Fibroblast of skin of scalp (primary cell): ENCODE measurements at regions not wholly inside any gene's neighbourhood (a gene's known extent, or its start where the extent isn't known, plus 50 kb on each side); places are given as distances from the start of the nearest gene placed in this dataset.
A peak's percentile ranks its signal among the peaks of the same experiment; 100 is the strongest.

ENCODE experiments used
- DNase-seq: peaks from one replicate; pipeline ENCODE4 v3.0.0-alpha.2; 2013

DNA sequence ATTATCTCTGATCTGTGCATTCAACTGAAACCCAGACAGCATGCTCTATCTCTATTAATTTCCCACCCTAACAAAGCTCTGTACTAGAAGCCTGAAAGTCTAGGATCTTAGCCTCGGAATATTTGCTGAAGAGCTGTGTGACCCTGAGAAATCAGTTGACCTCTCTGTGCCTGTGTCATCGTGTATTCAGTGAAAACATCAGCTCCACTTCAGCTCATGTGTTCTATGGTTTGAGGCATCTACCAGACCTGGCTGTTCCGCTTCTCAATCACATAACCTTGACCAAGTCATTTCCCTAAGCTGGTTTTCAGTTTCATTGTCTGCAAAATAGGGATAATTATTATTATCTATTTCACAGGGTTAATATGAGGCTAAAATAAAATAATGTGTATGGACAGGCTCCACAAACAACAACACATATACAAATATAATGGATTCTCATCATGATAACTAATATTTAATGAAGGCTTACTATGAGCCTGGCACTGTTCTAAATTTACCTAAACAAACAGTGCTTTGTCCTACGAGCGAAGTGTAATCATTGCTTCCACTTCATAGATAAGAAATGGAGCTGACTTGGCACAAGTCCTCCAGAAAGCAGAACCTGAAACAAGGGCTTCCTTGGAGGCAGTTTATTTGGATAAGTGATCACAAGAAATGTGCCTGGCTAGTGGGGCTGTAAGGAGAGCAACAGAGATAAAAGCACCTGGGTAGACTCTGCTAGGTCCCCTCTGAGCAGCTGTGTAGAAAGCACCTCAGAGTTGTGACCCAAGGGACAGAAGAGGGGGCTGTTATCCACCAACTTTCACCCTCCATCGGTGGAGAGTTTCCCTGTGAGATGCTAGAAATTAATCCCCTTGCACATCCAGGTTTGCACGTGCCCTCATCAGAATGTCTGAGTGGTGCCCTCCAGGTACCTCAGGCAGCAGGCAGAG, 356.9 kb downstream of the RAB28 start:
- DNase-seq: no peak

DNA sequence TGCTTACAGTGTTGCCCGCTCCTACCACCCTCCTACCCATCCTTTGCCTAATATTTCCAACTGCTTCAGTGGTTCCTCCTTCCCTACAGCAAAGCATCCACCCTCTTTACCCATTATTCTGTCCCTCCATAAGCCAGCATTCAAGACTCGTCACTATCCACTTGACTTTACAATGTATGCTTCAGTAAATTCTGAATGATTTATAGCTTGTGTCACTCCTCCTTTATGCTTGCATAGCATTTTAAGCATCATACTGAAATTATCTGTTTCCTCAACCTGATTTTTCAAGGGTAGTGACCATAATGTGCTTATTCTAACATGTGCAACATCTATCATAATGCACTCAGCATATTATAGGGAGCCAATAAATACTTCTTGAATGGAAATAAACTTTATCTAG, 365.5 kb downstream of the RAB28 start:
- no peak for DNase-seq

DNA sequence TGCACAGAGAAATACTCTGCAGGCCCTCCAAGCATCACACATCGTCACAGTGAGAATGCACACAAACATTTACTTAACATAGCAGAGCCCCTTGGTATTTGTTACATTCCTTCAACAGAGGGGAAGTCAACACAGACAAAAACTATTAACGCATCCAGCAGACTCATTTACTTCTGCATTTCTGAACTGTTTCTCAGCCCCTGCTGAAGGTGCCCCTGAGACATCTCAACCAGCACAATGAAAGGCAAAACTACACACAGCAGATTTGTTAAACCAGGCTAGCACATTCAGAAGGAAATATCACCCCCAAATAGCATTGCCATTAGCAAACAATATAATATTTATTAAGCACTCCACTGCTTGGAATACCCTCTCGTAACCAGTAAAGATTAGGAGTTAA, 367.0 kb downstream of the RAB28 start:
- DNase-seq: no peak

DNA sequence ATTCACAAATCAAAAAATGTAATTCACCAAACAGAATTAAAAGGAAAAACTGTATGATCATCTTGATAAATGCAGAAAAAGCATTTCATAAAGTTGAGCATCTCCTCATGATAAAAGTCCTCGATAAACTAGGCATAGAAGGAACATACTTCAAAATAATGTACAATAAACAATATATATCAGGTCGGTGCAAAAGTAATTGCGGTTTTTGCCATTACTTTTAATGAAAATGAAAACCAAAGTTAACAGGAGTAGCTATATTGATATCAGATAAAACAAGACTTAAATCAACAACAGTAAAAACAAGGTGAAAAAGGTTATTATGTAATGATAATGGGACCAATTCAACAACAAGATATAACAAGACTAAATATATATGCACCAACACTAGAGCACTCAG, 372.1 kb downstream of the RAB28 start:
- DNase-seq: no peak

DNA sequence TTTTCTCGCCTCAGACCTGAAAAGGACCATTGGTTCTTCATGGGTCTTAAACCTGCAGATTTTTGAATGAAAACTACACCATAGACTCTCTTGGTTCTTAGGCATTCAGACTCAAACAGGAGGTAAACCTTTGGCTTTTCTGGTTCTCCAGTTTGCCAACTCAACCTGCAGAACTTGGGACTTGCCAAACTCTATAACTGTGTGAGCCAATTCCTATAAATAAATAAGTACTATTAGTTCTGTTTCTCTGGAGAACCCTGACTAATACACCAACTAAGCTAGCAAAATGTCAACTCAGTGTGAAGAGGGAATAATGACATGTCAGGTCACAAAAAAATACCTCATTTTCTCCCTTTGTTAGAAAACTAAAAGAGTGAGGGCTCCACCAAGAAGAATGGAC, 374.6 kb downstream of the RAB28 start:
- no peak for DNase-seq

DNA sequence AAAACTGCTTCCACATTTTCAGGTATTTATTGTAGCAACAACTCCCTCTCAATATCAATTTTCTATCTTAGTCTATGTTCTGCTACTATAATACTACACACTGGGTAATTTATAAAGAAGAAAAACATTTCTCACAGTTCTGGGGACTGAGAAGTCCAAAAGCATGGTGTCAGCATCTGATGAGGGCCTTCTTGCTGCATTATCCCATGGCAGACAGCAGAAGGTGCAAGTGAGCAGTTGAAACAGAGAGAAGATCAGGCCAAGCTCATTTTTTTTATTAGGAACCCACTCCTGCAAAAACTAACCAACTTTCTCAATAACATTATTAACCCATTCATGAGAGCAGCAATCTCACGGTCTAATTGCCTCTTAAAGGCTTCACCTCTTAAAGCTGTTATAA, 376.0 kb downstream of the RAB28 start:
- DNase-seq: no peak

DNA sequence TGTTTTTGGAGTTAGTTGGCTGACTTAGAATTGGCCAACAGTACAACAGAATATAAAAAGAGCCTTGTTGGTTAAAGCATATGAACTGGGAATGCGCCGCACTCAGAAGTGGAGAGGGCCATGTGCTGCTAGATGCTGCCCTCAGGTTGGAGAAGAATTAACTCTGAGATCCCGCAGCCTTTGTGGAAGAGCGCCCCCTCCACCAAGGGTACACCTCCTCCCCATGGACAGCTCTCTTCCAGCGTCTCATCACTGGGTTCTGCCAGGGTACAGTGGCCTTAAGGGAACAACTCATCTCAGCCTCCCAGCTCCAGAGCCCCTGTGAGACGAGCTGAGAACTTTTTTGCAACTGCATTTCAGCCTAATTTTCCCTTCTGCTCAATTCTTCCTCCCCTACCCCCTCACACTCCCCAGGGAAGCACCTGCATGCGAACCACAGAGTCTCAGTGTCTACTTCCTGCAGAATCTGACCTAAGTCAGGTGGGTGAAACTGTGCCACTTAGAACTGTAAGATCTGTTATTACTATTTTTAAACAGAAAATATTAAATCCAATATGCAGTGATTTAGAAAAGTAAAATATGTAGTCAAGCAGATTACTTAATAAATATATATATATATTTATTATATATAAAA, 380.6 kb downstream of the RAB28 start:
- no peak for DNase-seq

DNA sequence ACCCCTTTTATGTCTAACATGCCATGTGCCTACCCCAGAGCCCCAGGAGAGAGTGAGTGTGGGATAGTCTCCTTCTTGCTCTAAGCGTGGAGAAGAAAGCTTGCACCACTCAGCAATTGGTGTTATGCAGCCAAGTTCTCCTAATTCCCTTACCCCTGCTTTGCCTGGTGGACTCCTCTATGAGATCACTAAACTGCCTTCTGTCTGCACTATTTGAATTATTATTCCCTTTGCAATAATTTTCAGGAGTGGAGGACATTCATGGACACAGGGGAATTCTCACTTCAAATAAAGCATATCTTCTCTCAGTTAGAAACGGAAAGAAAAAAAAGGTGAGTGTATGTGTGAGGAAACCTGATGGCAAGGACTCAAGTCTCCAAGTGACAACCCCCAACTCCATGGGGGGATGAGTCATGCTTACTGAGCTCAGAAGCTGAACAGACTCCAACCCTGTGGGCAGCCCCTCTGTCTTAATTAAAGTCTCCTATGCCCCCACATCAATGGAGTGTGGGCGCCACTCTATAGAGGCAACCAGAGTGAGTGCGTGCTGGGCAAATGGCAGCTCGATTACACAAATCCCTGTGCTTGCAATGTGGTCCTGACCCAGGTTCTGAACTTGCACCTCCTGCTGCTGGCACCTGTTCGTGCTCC, 381.9 kb downstream of the RAB28 start:
- no peak for DNase-seq

DNA sequence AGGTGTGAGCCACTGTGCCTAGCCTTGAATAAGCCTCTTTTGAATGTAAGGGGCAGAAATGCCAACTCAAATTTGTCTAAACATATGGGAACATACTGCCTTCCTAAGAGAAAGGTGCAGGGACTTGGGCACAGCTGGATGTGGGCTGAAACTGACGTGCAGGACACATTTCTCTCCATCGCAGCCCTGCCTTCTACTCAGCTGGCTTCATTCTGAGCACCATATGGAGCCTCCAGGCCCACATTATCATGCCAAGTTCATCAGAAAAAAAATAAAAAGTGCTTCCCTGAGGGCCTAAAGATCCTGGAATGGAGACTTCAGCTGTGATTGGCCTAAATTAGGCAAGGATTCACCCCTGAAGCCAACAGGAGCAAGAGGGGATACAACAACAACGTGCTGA, 386.2 kb downstream of the RAB28 start:
- no peak for DNase-seq

DNA sequence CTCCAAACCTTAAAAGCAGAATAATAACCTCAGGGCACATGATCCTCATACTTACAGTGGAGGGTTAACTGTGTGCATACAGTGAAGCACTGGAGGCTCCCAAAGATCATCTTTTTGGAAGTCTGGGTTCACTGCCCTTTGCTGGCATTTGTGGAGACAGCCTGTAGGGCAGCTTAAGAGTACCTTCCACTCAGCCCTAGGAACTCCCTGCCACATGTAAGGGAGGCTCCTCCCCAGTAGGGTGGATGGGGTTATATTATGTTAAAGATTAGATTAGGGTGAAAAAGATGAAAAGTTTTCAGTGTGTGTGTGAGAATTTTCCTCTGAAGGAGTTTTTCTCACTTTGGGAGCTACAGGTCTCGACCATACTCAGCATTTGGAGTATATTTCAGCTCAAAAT, 388.4 kb downstream of the RAB28 start:
- DNase-seq: no peak

DNA sequence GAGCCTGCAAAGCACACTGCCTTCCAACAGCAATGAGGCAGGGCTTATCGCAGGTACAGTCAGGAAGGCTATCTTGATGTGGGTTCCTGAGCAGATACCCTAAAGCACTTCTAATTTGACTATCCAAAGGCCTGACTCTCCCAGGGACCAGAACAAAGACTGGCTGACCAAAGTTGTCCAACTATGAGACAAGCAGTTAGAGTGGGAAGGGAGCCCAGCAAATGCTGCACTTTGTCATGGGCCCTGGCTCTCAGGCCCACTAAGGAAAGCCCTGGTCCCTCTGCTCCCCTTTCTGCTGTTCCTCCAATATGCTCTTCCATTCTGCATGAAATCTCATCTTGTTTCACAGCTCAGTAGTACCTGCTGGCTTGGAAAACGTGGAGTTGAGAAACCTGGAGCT, 391.0 kb downstream of the RAB28 start:
- no peak for DNase-seq

DNA sequence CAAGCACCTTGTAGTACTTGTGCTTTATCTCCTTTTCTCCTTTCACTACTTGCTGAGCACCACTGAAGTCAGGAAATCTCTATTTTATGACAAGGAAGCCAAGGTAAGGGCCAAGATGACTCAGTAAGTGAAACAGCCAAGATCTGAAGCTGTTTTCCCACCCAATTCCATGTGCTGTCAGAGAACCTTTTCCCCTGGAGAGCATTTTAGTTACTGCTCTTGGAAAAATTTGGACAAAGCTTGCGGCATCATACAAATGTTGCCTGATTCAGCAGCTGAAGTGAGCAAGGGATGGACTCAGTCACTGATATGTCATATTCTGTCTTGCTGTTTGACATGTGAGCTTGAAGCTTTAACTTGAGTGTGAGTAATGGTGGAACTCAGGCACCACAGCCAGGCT, 391.4 kb downstream of the RAB28 start:
- peak; percentile 0 for DNase-seq

DNA sequence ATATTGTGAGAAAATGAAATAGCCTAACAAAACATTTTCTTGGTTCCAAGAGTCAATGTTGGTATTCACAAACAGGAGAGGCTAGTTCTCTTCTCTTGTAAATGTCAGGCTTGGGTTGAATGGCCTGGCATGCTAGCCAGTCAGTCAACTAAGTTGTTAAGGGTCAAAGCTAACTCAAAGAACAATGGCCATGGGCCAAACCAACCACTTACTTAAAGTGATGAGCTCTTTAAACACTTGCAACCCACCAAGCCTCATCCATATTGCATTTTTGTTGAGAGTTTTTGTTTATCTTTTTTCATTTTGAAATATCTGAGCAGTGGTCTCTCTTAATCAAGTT, 394.5 kb downstream of the RAB28 start:
- no peak for DNase-seq

DNA sequence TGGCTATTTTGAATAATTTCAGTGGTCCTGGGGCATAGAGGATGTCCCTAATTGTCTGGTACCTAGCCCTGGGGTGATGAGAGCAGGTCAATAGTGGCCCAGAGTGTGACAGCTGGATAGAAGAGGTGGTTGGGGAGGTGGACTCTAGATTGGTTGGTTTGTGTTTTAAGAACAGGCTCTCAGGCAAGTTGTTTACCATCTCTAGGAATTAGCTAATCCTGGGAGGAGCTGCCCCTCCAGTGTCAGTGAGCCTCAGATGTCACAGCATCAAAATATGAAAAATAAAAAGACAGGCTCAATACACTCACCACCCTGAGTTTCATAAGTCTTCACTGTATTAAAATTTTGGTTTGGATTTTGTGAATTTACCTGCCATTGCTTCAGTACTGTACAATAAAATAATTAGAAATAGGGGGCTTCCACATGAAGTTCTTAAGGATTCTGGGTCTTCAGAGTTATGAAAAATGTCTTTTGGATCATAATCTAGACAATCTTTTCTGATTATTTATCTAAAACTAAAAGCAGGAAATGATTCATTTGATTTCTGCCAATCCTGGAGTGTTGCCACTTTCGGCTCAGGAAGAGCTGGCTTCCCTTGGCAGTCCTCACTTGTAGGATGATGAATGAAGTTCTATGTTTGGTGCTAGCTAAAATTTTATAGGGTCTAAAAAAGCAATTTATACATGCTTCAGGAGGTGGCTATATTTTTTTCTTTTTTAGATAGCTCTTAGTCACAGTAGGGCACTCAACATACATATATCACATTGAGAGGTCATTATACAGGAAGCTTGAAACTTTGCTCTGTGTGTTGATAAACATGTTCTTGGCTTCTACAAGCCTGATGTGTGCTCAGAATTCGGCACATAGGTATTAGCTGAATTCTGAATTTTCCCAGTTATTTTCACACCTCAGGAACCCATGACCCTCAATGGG, 395.1 kb downstream of the RAB28 start:
- no peak for DNase-seq

DNA sequence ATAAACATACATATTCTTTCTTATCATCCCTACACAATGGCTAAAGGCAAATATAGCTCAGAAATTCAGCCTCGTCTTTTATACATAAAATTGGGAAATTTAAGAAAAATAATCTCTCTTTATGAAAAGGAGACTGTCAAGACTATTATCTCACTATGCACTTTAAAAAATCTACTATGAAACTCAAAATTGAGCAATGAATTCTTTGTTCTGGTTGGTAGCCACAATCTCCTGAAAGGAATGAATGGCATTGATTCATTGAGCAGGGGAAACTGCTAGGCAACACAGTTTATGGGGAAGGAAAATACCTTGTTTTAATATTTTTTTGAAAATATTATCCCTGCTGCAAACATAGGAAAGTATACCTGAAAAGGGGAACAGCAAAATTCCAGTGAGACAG, 397.1 kb downstream of the RAB28 start:
- no peak for DNase-seq

DNA sequence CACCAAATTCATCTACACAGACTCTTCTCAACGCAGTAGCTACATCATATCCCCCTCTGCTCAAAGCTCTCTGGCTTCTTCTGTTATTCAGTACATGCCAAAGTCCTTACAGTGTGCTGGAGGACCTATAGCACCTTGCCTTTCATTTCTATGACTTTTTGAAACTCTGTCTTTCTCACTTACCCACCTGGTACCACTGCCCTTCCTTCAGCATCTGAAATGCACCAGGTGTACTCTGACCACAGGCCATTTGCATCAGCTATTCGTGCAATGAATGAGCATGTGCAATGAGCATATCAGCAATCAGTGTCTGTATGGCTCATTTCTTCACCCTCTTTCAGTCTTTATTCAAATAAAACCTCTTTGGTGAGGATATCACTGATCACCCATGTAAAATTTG, 399.9 kb downstream of the RAB28 start:
- no peak for DNase-seq

DNA sequence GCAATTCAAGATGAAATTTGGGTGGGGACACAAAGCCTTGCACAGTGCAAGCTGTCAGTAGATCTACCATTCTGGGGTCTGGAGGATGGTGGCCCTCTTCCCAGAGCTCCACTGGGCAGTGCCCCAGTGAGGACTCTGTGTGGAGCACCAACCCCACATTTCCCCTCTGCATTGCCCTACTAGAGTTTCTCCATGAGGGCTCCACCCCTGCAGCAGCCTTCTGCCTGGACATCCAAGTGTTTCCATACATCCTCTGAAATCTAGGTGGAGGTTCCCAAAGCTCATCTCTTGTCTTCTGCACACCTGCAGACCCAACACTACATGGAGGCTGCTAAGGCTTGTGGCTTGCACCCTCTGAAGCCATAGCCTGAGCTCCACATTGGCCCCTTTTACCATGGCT, 402.3 kb downstream of the RAB28 start:
- no peak for DNase-seq

DNA sequence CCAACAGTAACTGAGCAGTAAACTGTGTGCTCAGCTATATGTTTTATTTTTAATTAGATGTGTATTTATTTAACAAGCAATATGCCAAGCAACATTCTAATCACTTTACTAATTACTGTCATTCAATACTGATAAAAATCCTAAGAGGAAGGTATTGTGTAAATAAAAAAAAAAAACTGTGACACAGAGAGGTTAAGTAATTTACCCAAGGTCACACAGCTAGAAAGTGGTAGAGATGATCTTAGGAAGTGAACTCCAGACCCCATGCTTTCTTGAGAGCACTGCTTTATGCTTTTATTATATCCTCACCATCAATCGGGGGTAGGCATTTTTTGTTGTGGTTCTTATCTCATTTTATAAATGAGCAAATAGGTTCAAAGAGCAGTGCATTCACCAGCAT, 417.1 kb downstream of the RAB28 start:
- no peak for DNase-seq

DNA sequence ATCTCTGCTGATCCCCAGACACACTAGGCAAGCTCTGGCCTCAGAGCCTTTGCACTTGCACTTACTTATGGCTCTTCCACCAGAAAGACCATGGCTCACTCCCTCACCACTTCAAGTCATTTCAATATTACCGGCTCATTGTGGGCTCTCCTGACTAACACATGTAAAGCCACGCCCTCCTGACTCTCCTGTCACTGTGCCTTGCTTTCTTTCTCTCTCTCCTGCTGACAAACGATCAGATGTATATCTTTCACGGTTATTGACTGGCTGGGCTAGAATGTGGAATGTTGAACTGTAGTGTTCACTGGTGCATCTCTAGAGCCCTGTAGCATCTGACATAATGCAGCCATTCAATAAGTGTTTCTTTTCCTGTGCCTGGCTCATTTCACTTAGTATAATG, 425.1 kb downstream of the RAB28 start:
- no peak for DNase-seq

DNA sequence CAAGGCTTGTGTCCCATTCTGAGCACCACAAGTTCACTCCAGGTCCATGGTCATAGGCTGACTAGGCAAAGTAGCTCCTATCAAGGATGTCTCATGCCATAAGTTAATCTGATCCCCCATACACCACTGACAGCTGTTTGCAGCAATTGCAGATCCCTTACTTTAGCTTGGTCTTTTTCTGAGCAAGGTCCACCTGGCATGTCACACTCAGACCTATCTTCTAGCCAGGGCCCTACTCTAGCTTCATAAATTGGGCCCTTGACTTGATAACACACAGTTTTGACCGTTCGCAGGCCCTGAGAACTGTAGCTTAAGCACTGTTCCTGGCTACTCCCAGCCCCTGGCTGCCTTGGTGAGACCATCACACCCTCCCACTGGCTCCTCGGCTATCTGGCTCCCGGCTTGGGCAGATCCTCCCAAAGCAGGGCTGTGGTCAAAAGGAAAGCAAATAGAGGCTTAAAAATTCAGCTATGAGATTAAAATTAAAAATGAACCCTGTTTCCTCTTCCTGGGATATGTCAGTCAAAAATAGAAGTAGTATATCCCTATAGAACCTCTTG, 427.4 kb downstream of the RAB28 start:
- DNase-seq: no peak

DNA sequence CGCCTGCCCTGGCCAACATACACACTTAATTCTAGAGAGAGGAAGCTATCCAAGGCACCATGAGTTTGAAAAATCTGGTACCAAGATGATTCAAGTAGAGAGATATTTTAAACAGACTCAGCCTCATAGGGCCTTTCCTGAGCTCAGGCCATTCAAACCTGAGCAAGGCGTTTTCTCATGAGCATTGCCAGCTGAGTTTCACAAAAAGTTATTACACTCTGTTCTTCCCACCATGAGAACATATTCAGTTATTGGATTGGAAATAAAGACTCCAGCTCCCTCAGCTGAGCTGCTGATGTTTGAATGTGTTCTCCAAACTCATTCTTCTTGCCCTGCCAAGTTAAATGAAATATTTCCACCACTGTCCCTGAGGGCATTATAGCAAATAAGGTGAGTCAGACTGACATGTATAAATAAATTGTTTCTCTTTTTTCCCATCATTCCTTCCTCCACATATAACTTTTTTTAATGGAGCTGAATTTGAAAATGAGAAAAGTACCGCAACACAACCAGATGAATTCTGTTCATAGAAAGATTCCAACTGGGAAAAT, 429.6 kb downstream of the RAB28 start:
- no peak for DNase-seq

DNA sequence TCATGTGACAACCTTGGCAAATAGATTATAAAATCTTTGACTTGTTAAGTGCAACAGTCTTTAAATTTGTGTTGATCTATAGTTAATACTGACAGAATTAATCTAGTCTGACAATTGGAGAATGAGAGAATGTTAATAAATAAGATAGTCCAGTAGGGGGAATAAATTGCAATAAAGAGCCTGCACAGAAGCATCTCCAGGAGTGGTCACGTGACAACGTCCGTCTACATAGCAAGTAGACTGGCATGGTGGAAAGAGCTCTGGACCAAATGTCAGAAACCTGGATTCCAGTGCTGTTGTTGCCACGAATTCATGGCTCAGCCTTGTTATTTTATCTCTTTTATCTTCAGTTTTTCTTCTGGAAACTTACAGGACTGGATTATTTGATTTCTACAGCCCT, 436.5 kb downstream of the RAB28 start:
- DNase-seq: no peak
